ENCODE measurements at regions not wholly inside any gene's neighbourhood (a gene's known extent, or its start where the extent isn't known, plus 50 kb on each side); places are given as distances from the start of the nearest gene placed in this dataset.

DNA sequence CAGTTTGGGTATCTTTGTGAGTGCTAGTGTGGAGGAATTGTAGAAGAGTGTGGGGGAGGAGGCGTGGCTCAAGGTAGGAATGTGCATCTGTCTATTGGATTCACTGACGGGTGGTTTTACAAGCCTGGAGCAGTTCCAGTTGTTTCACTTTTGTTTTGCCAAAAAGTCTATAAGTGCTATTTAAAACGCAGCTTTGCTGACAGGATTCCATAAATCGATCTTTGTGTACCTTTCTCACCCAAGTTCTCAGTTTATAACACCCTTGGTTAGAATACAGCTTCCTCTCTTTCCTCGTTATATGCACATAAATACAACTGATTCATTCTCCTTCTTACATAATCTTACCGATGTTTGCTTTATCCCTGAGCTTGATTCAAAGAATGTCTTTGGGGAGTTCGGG is 123.2 kb upstream of the UBE2E2 start:
- no peak for DNase-seq

GRCh38 chr3:23083701-23084100 is 119.4 kb upstream of the UBE2E2 start:
- no peak for DNase-seq

DNA sequence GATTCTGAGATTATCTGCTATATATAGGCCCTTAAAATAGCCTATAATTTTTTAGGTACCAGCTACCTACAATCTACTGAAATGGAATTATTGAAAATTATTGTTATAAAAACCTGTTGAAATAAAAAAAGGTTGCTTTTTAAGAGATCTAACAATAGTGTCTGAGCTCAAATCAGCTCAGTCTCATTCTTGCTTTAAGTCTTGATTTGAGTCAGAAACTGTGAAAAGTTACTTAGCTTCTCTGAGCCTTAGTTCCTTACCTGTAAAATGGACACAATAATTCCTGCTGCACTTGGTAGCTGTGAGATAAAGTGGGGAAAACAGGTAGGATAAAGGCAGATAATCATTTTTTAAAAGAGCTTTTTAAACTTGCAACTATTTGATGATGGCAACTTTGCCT is 118.8 kb upstream of the UBE2E2 start:
- no peak for DNase-seq

GRCh38 chr3:23085261-23085660 is 117.9 kb upstream of the UBE2E2 start:
- no peak for DNase-seq

- DNase-seq = no peak
These were observed 116.8 kb upstream of the UBE2E2 start for GRCh38 chr3:23086331-23086730.

DNA sequence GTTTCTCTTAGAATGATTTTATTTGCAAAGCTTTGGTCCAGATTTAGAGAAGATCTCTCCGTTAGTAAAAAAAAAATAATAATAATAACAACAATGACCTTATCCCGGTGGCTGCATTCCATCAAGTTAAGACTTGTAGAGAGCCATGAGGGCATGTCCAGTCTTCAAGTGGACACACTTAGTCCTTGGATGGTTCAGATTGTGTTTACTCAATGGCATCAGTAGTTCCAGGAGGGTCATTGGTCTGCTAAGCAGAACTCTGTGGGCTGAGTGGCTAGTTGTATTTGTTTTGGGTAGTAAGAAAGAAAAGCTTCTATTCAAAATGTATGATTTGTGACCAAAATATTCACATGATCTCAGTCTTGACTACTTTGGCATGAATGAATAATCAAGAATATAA is 116.3 kb upstream of the UBE2E2 start:
- DNase-seq = no peak

GRCh38 chr3:23094412-23094811 is 108.7 kb upstream of the UBE2E2 start:
- no peak for DNase-seq

- no peak for DNase-seq
These were observed 108.2 kb upstream of the UBE2E2 start for GRCh38 chr3:23094890-23095462.

DNA sequence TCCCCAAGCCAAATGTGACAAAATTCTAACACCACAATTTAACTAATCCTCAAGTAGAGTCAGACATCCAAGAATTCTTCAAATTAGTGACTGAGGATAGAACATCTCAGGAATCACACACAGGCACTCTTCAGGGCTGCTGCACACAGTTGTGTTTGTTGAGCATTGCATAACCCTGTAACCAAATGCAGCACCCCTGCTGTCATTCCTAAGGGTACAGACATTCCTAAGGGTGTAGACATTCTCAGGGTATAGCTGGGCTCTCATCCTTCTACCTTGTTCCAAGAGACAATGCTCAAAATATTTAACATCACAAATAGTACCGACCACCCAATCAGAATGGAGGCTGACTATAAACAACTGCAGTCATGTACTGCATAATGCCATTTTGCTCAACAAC is 107.1 kb upstream of the UBE2E2 start:
- DNase-seq = no peak

GRCh38 chr3:23099021-23099420 is 104.1 kb upstream of the UBE2E2 start:
- DNase-seq = no peak

GRCh38 chr3:23099677-23100076 is 103.5 kb upstream of the UBE2E2 start:
- DNase-seq = no peak

GRCh38 chr3:23100106-23100505 is 103.0 kb upstream of the UBE2E2 start:
- no peak for DNase-seq

GRCh38 chr3:23103764-23104163 is 99.4 kb upstream of the UBE2E2 start:
- no peak for DNase-seq

DNA sequence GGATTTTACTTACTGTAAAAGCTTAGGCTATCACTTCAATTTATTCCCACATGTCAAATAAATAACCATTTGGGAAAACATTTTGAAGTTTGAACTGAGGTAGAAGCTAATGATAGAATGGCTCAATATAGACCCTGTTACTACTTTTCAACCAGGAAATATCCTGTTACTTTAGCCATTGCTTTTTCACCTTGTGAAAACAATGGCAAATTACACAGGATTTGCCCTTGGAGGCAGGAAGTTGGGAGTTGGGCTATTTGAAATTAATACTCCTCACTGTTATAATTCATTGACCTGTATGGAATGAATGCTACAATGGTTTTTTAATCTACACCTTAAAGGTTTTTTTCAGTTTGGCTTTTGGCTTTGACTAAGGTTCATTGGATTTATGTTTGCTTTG is 98.1 kb upstream of the UBE2E2 start:
- DNase-seq = no peak

DNA sequence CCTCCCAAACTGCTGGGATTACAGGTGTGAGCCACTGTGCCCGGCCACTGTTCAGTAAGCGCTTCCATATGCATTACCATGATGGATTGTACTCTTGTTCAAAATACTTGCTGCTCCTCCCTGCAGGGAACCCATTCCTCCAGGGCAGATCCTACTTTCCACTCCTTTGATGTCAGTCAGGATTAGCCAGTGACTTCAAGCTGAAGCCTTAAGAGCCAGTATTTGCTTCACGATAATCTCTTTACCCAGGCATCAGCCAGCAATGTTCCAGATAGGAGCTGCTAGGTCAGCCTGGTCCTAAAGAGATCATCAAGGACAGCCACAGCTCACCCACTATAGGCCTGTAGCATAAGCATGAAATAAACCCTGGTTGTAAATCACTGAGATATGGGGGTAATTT is 96.5 kb upstream of the UBE2E2 start:
- no peak for DNase-seq

GRCh38 chr3:23107221-23107620 is 95.9 kb upstream of the UBE2E2 start:
- no peak for DNase-seq

DNA sequence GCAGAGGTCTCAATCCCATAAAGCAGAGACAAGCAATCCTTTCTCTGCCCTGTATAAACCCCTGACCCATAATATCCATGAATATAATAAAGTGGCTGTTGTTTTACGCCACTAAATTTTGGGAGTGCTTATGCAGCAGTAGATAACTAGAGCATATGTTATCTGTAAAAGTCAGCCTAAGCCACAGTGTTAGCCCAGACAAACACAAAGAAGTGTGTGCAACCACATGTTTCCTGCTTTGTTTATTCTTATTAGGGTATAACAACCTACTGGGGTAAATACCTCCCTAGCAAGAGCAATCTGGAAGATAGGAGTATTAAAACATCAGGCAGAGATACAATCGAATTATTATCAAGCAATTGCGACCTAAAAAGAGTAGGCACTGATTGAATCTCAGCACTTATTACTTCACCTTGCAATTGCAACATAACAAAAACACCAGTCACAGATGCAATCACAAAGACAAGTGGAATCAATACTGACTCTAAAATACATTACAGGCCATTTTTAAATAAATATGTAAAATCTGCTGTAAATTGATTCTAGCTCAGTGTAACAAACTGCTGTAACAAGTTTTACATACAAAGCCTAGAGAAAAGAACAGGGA is 94.6 kb upstream of the UBE2E2 start:
- DNase-seq = no peak

DNA sequence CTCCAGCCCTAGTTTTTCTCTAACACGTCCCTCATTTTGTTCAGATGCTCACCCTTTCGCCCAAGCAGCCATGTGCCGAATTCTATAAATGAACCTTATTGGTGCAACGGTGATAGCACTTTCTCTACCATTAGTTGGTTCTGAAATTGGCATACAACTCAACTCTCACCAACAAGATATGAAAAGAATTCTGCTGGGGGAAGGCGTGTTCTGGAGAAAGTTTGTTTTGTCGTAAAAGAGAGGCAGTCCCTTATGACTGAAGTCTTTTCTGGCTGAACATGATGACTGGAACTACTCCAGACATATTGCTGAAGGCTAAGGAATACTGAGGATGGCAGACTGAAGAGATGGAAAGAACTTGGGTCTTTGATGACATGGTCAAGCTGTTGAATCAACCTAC is 91.8 kb upstream of the UBE2E2 start:
- no peak for DNase-seq

DNA sequence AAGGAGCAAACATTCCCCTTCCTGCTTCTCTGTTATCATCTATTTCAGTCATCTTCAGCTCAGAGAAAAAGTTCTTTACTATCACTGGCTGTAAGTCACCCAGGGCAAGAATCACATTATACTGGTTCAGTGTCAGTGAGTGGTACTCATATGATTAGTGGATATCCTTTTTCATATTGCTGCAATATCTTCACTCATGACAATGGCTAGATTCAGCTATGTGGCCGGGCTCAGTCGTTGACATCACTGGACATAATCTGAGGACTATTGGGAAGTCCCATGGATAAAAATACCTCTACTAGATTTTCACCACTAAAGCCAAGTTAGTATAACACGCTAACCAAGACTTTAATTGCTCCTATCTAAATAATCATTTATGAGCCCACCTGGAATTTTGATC is 91.3 kb upstream of the UBE2E2 start:
- DNase-seq = no peak

DNA sequence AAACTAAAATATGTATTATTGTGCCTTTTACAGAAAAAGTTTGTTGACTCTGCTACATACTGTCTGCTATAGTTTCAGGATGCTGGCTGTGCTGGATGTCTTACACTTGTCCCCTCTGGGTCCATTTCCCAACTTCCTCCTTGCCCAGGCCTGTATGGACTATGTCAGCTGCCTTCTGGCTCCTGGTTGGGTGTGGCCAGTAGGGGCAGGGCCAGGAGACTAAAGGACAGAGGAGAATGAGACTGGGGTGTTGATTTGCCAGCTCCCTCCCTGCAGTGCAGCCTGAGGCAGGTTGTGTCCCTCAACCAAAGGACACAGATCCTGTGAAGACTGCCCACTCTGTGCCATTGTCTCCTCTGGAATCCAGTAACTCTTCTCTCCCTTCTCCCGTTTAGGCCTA is 90.6 kb upstream of the UBE2E2 start:
- DNase-seq = no peak

DNA sequence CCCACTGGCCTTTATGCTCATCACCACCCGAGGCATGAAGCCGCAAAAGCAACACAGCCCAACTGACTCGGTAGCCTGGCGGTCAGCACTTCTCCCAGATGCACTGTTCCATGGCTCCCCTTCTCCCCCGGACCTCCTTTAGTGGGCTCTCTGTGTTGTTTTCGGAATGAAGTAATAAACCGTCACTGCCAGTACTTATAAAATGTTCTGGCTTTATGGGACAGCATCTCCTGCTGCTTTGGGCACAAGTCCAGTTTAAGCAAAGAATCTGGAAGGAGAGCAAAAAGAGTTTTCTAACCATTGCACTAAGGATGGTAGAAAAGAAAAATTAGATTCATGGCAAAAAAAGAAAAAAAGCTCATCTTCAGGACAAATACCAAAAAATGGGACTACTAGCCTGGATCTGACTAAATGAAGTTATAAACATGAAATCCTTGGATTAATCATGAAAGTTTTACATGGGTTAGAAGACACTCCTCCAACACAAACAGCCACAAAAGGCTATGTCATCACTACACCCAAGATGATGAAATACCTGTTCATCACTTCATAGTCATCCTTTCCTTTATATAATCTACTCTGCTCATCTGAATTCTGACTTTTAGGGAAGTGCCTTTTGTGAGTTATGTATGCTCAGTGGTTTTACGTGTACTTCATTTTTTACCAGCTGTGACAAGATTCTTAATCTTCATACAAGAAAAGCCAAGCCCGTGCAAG is 89.5 kb upstream of the UBE2E2 start:
- no peak for DNase-seq

GRCh38 chr3:23114432-23114831 is 88.7 kb upstream of the UBE2E2 start:
- DNase-seq = no peak

GRCh38 chr3:23115171-23115877 is 87.8 kb upstream of the UBE2E2 start:
- DNase-seq = no peak
